ENCODE measurements at regions not wholly inside any gene's neighbourhood (a gene's known extent, or its start where the extent isn't known, plus 50 kb on each side); places are given as distances from the start of the nearest gene placed in this dataset.
"Not testable (repeated sequence)": the region's sequence is repeated elsewhere in the genome, so short reads cannot be mapped to it uniquely, and the experiment has no call there.

GRCh38 chr14:19052977-19053376, 85.7 kb downstream of the POTEM start:
- DNase-seq; in situ Hi-C loops (cut with HindIII; ENCODE audit: low pct_ligation_motif_present, low pct_unique_long_range_greater_than_20kb, low sequenced_read_pairs): not testable (repeated sequence)

- in situ Hi-C loops (cut with HindIII; ENCODE audit: low pct_ligation_motif_present, low pct_unique_long_range_greater_than_20kb, low sequenced_read_pairs); DNase-seq: not testable (repeated sequence)
Measured at GRCh38 chr14:19053426-19054050, 86.3 kb downstream of the POTEM start.

GRCh38 chr14:19054108-19054721, 87.0 kb downstream of the POTEM start:
- in situ Hi-C loops (cut with HindIII; ENCODE audit: low pct_ligation_motif_present, low pct_unique_long_range_greater_than_20kb, low sequenced_read_pairs); DNase-seq: not testable (repeated sequence)

GRCh38 chr14:19054934-19055333, 87.7 kb downstream of the POTEM start:
- not testable (repeated sequence) for DNase-seq

GRCh38 chr14:19059066-19059465, 91.8 kb downstream of the POTEM start:
- in situ Hi-C loops (cut with HindIII; ENCODE audit: low pct_ligation_motif_present, low pct_unique_long_range_greater_than_20kb, low sequenced_read_pairs); DNase-seq: not testable (repeated sequence)

More at GRCh38 chr14:19054934-19055333, 87.7 kb downstream of the POTEM start:
- in situ Hi-C loops (cut with HindIII; ENCODE audit: low pct_ligation_motif_present, low pct_unique_long_range_greater_than_20kb, low sequenced_read_pairs) = not testable (repeated sequence)

- in situ Hi-C loops (cut with HindIII; ENCODE audit: low pct_ligation_motif_present, low pct_unique_long_range_greater_than_20kb, low sequenced_read_pairs) = not testable (repeated sequence)
Measured at GRCh38 chr14:19061689-19062450, 94.6 kb downstream of the POTEM start.

GRCh38 chr14:19068957-19069356, 101.7 kb downstream of the POTEM start:
- DNase-seq; in situ Hi-C loops (cut with HindIII; ENCODE audit: low pct_ligation_motif_present, low pct_unique_long_range_greater_than_20kb, low sequenced_read_pairs): not testable (repeated sequence)

More at GRCh38 chr14:19061689-19062450, 94.6 kb downstream of the POTEM start:
- not testable (repeated sequence) for DNase-seq

- in situ Hi-C loops (cut with HindIII; ENCODE audit: low pct_ligation_motif_present, low pct_unique_long_range_greater_than_20kb, low sequenced_read_pairs); DNase-seq: not testable (repeated sequence)
Measured at GRCh38 chr14:19072518-19072917, 105.3 kb downstream of the POTEM start.

- in situ Hi-C loops (cut with HindIII; ENCODE audit: low pct_ligation_motif_present, low pct_unique_long_range_greater_than_20kb, low sequenced_read_pairs); DNase-seq: not testable (repeated sequence)
Measured at GRCh38 chr14:19088632-19089031, 121.4 kb downstream of the POTEM start.

- in situ Hi-C loops (cut with HindIII; ENCODE audit: low pct_ligation_motif_present, low pct_unique_long_range_greater_than_20kb, low sequenced_read_pairs); DNase-seq: not testable (repeated sequence)
Measured at GRCh38 chr14:19093227-19093626, 126.0 kb downstream of the POTEM start.

- DNase-seq; in situ Hi-C loops (cut with HindIII; ENCODE audit: low pct_ligation_motif_present, low pct_unique_long_range_greater_than_20kb, low sequenced_read_pairs): not testable (repeated sequence)
Measured at GRCh38 chr14:19094731-19095130, 127.5 kb downstream of the POTEM start.

- in situ Hi-C loops (cut with HindIII; ENCODE audit: low pct_ligation_motif_present, low pct_unique_long_range_greater_than_20kb, low sequenced_read_pairs); DNase-seq: not testable (repeated sequence)
Measured at GRCh38 chr14:19095167-19095566, 127.9 kb downstream of the POTEM start.

GRCh38 chr14:19096467-19096866, 129.2 kb downstream of the POTEM start:
- DNase-seq; in situ Hi-C loops (cut with HindIII; ENCODE audit: low pct_ligation_motif_present, low pct_unique_long_range_greater_than_20kb, low sequenced_read_pairs): not testable (repeated sequence)

- in situ Hi-C loops (cut with HindIII; ENCODE audit: low pct_ligation_motif_present, low pct_unique_long_range_greater_than_20kb, low sequenced_read_pairs) = not testable (repeated sequence)
Measured at GRCh38 chr14:19096876-19097275, 129.6 kb downstream of the POTEM start.

GRCh38 chr14:19097306-19097705, 130.1 kb downstream of the POTEM start:
- in situ Hi-C loops (cut with HindIII; ENCODE audit: low pct_ligation_motif_present, low pct_unique_long_range_greater_than_20kb, low sequenced_read_pairs); DNase-seq: not testable (repeated sequence)

More at GRCh38 chr14:19096876-19097275, 129.6 kb downstream of the POTEM start:
- DNase-seq = not testable (repeated sequence)

- DNase-seq; in situ Hi-C loops (cut with HindIII; ENCODE audit: low pct_ligation_motif_present, low pct_unique_long_range_greater_than_20kb, low sequenced_read_pairs): not testable (repeated sequence)
Measured at GRCh38 chr14:19097750-19098149, 130.5 kb downstream of the POTEM start.

GRCh38 chr14:19098230-19098629, 131.0 kb downstream of the POTEM start:
- in situ Hi-C loops (cut with HindIII; ENCODE audit: low pct_ligation_motif_present, low pct_unique_long_range_greater_than_20kb, low sequenced_read_pairs); DNase-seq: not testable (repeated sequence)

- in situ Hi-C loops (cut with HindIII; ENCODE audit: low pct_ligation_motif_present, low pct_unique_long_range_greater_than_20kb, low sequenced_read_pairs); DNase-seq: not testable (repeated sequence)
Measured at GRCh38 chr14:19098732-19099131, 131.5 kb downstream of the POTEM start.

- DNase-seq; in situ Hi-C loops (cut with HindIII; ENCODE audit: low pct_ligation_motif_present, low pct_unique_long_range_greater_than_20kb, low sequenced_read_pairs): not testable (repeated sequence)
Measured at GRCh38 chr14:19099336-19099735, 132.1 kb downstream of the POTEM start.
